ENCODE measurements at regions not wholly inside any gene's neighbourhood (a gene's known extent, or its start where the extent isn't known, plus 50 kb on each side); places are given as distances from the start of the nearest gene placed in this dataset.

DNA sequence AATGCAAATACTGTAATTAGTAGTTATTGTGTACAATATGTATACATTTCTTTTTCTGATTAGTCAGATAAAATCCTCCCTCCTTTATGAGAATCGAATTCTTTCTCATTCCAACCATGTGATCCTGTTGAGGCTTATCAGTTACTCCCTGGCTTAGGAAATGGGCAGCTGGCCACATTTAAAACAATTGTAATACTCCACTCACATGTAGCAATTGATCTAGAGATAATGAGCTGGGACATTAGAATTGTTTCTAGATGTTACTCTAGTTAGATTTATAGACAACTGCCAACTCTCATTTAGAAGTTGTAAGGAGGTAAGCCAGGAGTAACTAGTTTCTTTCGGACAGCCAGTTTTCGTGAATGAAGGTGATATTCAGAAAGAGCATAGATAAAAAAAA, 859.3 kb upstream of the AADAT start:
- no peaks in the 10 kb centered on the region for H3K36me3 ChIP-seq (ENCODE audit: control insufficient read depth in 1 of 2, insufficient read depth in 2 of 2, low read length in 2 of 2)
- BruUV-seq (replicated peaks) = no TSS peak

More for the DNA sequence above, 859.3 kb upstream of the AADAT start:
- intact Hi-C loops (cut with micrococcal nuclease) = no loop called here
- no peak overlapping the region for H3K4me3 ChIP-seq (replicated peaks in 1 of 2; ENCODE audit: low read depth in 1 of 2, low read length in 2 of 2)
- H4K20me1 ChIP-seq (ENCODE audit: insufficient read depth) = no peaks in the 10 kb centered on the region
- H3K9ac ChIP-seq (ENCODE audit: low read length) = no peak overlapping the region
- no peaks in the 10 kb centered on the region for H3K4me1 ChIP-seq (ENCODE audit: control insufficient read depth in 1 of 2, insufficient read depth in 2 of 2, low read length in 2 of 2)
- no peak overlapping the region for H2AFZ ChIP-seq (ENCODE audit: low read depth, low read length, poor library complexity, severe bottlenecking)
- CTCF ChIA-PET = no interaction called here
- no peak overlapping the region for H3K27ac ChIP-seq (ENCODE audit: low read depth, low read length)
- RAD21 ChIA-PET (ENCODE audit: low non-redundant PET in 1 of 2, low total read pairs in 2 of 2, uncharacterized antibody in 2 of 2, unreplicated experiment in 2 of 2) = no interaction called here
- TF ChIP-seq CEBPB (IDR thresholded peaks at IDR 0.05; ENCODE audit: low read depth) (no peak), ZNF274 (IDR thresholded peaks at IDR 0.05; ENCODE audit: low read depth, low read length) (no peak), JUND (IDR thresholded peaks at IDR 0.05) (no peak), EZH2phosphoT487 (IDR thresholded peaks at IDR 0.05; ENCODE audit: borderline replicate concordance) (no peak), EGR1 (IDR thresholded peaks at IDR 0.05; ENCODE audit: low read depth) (no peak), YY1 (IDR thresholded peaks at IDR 0.05; ENCODE audit: extremely low read depth, insufficient replicate concordance, low read depth, low read length) (no peak), SP1 (IDR thresholded peaks at IDR 0.05; ENCODE audit: low read depth) (no peak), TCF7L2 (IDR thresholded peaks at IDR 0.05; ENCODE audit: borderline replicate concordance, extremely low read depth, insufficient read depth, insufficient read length) (no peak), CBX3 (IDR thresholded peaks at IDR 0.05; ENCODE audit: low read depth) (no peak)
- TF ChIP-seq, protein P1, sequence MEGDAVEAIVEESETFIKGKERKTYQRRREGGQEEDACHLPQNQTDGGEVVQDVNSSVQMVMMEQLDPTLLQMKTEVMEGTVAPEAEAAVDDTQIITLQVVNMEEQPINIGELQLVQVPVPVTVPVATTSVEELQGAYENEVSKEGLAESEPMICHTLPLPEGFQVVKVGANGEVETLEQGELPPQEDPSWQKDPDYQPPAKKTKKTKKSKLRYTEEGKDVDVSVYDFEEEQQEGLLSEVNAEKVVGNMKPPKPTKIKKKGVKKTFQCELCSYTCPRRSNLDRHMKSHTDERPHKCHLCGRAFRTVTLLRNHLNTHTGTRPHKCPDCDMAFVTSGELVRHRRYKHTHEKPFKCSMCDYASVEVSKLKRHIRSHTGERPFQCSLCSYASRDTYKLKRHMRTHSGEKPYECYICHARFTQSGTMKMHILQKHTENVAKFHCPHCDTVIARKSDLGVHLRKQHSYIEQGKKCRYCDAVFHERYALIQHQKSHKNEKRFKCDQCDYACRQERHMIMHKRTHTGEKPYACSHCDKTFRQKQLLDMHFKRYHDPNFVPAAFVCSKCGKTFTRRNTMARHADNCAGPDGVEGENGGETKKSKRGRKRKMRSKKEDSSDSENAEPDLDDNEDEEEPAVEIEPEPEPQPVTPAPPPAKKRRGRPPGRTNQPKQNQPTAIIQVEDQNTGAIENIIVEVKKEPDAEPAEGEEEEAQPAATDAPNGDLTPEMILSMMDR (IDR thresholded peaks at IDR 0.05 in 2 of 3, conservative IDR thresholded peaks at IDR 0.05 in 1 of 3; ENCODE audit: borderline replicate concordance in 1 of 3, insufficient read depth in 1 of 3, low read depth in 2 of 3, low read length in 2 of 3) = no peak
- TF ChIP-seq, protein P2, sequence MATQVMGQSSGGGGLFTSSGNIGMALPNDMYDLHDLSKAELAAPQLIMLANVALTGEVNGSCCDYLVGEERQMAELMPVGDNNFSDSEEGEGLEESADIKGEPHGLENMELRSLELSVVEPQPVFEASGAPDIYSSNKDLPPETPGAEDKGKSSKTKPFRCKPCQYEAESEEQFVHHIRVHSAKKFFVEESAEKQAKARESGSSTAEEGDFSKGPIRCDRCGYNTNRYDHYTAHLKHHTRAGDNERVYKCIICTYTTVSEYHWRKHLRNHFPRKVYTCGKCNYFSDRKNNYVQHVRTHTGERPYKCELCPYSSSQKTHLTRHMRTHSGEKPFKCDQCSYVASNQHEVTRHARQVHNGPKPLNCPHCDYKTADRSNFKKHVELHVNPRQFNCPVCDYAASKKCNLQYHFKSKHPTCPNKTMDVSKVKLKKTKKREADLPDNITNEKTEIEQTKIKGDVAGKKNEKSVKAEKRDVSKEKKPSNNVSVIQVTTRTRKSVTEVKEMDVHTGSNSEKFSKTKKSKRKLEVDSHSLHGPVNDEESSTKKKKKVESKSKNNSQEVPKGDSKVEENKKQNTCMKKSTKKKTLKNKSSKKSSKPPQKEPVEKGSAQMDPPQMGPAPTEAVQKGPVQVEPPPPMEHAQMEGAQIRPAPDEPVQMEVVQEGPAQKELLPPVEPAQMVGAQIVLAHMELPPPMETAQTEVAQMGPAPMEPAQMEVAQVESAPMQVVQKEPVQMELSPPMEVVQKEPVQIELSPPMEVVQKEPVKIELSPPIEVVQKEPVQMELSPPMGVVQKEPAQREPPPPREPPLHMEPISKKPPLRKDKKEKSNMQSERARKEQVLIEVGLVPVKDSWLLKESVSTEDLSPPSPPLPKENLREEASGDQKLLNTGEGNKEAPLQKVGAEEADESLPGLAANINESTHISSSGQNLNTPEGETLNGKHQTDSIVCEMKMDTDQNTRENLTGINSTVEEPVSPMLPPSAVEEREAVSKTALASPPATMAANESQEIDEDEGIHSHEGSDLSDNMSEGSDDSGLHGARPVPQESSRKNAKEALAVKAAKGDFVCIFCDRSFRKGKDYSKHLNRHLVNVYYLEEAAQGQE (IDR thresholded peaks at IDR 0.05; ENCODE audit: low read depth) = no peak
- TF ChIP-seq, protein P3, sequence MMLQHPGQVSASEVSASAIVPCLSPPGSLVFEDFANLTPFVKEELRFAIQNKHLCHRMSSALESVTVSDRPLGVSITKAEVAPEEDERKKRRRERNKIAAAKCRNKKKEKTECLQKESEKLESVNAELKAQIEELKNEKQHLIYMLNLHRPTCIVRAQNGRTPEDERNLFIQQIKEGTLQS (IDR thresholded peaks at IDR 0.05) = no peak
- POLR2A ChIA-PET = no interaction called here
- no peaks in the 10 kb centered on the region for H3K27me3 ChIP-seq (ENCODE audit: insufficient read depth, low read length)
- ATAC-seq = no peak
- H3K79me2 ChIP-seq (ENCODE audit: insufficient read depth, low read length) = no peaks in the 10 kb centered on the region
- H3K4me2 ChIP-seq (ENCODE audit: low read length) = no peak overlapping the region
- no peak for DNase-seq (ENCODE audit: low read depth, low spot score)
- no peaks in the 10 kb centered on the region for H3K9me3 ChIP-seq (ENCODE audit: control insufficient read depth in 1 of 2, insufficient read depth in 1 of 2, low read depth in 1 of 2, low read length in 2 of 2)
- H3K9me2 ChIP-seq (ENCODE audit: insufficient read depth) = no peaks in the 10 kb centered on the region
